HG03039 (cell line): ENCODE measurements at regions not wholly inside any gene's neighbourhood (a gene's known extent, or its start where the extent isn't known, plus 50 kb on each side); places are given as distances from the start of the nearest gene placed in this dataset.
"Not testable (repeated sequence)": the region's sequence is repeated elsewhere in the genome, so short reads cannot be mapped to it uniquely, and the experiment has no call there.

Experiments
- ATAC-seq: cut with Tn5 transposase; IDR thresholded peaks from one replicate; pipeline ENCODE4 v1.9.1; 2021; ENCODE audit warnings: mild to moderate bottlenecking, moderate library complexity; ENCODE audit not compliant: unreplicated experiment

DNA sequence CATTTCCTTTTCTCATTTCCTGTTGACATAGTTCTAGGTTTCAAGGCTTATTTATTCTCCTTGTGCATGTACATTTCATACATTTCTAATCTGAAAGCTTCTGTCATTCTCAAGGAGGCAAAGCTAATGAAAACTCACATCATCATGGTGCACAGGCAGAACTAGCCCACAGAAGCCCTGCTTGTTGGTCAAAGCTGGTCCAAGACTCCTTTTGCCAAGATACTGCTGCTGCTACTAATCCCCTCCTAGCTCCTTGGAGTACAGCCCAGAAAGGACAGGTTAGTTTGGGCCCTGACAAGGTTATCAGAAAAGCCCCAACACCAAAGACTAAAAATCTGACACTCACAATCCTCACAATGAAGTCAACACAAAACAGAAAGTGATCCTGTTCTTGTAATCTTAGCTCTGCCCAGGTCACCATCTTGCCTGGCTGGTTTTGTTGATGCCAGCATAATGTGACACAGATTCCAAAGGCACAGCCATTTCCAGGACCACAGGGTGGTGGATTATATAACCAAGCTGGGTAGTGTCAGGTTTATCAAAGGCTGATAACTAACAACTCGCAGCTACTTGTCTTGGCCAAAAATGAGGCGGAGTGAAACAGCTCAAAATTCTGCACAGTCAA, 417.4 kb downstream of the NDFIP2 start:
- ATAC-seq: no peak

- ATAC-seq: no peak
Observed at GRCh38 chr13:79896851-79897250, 415.9 kb downstream of the NDFIP2 start.

DNA sequence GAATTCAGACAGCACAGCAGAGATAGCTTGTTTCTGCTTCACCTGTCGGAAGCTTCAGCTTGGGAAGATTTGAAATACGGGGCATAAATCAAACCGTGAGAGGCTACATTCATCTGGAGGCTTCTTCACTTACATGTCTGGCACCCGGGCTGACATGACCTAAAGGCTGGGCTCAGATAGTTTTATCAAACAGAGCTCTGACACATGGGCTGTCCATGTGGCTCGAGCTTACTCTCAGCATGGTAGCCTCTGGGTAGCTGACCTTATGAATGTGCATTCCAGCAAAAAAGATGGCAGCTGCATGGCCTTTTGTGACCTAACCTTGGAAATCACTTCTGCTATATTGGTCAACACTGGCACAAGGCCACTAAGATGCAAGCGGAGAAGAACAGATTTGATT, 414.5 kb downstream of the NDFIP2 start:
- ATAC-seq: no peak

DNA sequence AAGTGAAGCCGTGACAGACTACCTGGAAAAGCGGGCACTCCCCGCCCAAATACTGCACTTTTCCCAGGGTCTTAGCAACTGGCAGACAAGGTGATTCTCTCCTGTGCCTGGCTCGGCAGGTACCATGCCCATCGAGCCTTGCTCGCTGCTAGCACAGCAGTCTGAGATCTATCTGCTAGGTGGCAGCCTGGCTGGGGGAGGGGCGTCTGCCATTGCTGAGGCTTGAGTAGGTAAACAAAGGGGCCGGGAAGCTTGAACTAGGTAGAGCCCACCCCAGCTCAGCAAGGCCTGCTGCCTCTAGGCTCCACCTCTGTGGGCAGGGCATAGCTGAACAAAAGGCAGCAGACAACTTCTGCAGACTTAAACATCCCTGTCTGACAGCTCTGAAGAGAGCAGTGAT, 406.3 kb downstream of the NDFIP2 start:
- ATAC-seq: not testable (repeated sequence)

DNA sequence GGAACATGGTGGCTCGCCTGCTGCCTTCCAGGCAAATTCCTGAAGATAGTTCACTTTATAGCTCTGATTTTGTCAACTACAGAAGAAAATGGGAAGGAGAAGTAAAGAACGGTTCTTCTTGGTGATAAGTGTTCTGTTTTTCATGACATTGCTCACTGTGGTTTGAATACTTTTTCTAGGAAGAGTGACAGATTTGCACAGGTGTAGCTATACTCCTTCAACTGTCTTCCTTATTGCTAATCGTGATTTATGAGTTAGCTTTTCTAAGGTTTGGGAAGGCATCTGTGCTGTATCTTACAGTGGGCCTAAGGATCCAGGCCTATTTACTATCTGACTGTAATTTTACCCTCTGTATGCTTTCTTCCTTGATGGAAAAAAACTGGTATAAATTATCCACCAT, 405.6 kb downstream of the NDFIP2 start:
- no peak for ATAC-seq

DNA sequence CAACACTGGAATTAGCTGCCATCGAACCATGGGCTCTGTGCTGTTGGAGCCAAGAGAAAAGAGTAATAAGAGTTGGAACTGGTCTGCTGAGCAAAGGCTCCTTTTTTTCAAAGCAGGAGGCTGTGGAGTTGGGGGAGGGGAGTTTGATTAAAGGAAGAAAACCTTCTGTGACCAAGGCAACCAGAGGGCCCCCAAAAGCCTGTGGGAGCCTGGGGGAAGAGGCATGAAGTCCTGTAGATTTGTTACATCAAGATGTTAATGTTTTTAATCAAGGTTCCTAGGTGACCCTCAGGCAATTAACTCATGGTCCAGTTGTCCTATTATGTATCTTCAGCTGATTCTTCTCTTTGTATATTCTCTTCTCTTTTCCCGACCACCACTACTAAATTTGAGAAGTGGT, 403.9 kb downstream of the NDFIP2 start:
- ATAC-seq: no peak

DNA sequence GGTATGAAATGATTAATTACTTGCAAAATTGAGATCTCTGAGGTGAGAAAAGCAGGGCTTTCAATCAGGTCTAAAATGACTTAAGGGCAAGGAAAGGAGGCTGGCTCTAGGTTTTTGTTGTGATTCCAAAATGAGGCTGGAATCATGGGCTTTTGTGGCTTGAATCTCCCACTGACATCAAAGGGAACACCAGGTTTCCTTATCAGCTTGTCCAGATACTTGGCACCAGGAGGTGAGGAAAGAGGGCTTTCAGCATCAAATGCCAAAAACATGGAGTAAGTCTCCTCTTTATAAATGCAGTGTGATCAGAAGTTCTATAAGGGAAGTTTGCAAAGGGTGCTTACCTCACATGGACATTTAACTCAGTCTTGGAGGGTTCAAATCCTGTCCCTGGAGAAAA, 402.3 kb downstream of the NDFIP2 start:
- no peak for ATAC-seq

DNA sequence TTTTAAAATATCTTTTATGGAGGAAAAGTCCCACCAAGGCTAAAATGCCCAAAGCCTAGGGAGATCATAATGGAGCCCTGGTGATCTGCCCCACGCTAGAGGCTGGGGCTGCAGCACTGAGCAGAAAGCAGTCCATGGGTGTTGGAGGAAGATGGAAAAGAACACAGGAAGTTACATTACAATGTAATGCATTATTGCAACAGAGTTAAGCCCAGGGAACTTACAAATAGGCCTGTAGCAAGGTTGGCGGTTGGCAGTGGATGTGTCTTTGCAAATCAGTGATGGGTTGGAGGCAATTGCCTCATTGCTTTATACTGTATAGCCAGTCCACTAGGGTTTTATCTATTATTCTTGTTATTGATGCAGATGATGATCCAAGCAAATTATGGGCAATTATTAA, 399.9 kb downstream of the NDFIP2 start:
- no peak for ATAC-seq

- no peak for ATAC-seq
Observed at GRCh38 chr13:79874396-79875360, 393.7 kb downstream of the NDFIP2 start.

GRCh38 chr13:79871594-79871993, 390.6 kb downstream of the NDFIP2 start:
- no peak for ATAC-seq

GRCh38 chr13:79870766-79871165, 389.8 kb downstream of the NDFIP2 start:
- no peak for ATAC-seq

- no peak for ATAC-seq
Observed at GRCh38 chr13:79870123-79870522, 389.2 kb downstream of the NDFIP2 start.

- ATAC-seq: no peak
Observed at GRCh38 chr13:79869326-79869725, 388.4 kb downstream of the NDFIP2 start.

- ATAC-seq: no peak
Observed at GRCh38 chr13:79867254-79867653, 386.3 kb downstream of the NDFIP2 start.

DNA sequence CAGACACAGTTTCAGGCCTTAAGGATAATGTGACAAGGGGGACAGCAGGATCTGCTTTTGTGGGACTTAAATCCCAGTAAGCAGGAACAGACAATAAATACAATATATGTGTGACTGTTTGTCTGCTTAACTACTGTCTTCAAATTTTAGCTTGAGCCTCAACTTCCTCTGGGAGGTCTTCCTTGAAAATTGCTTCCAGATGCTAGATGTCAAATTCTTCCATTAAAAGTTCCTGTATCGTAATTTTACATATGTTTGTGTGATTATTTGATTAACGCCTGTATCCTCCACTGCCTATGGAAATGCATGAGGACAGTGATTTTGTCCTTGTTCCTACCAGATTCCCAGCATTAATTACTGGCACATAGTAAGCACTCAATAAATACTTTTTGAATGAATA, 385.5 kb downstream of the NDFIP2 start:
- no peak for ATAC-seq

GRCh38 chr13:79862515-79862914, 381.6 kb downstream of the NDFIP2 start:
- no peak for ATAC-seq

DNA sequence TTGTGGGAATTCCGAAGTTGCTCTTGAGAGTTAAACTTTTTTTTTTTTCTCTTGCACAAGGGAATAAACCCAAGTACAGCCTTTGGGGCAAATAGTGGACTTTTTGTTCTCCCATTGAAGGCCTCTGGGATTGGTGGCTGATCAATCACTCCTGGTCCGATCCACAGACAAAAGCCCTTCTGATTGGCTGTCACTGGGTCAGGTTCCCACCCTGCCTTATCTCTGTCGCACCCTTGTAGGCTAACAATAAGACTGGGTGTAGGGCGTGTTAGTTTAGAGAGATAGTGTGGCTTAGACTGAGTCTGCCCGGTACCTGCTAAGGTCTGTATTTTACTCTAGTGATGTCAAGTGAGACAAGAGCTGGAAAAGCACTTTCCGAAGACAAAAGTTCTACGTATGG, 380.8 kb downstream of the NDFIP2 start:
- no peak for ATAC-seq

- no peak for ATAC-seq
Observed at GRCh38 chr13:79860791-79861190, 379.8 kb downstream of the NDFIP2 start.

- ATAC-seq: no peak
Observed at GRCh38 chr13:79859756-79860155, 378.8 kb downstream of the NDFIP2 start.

DNA sequence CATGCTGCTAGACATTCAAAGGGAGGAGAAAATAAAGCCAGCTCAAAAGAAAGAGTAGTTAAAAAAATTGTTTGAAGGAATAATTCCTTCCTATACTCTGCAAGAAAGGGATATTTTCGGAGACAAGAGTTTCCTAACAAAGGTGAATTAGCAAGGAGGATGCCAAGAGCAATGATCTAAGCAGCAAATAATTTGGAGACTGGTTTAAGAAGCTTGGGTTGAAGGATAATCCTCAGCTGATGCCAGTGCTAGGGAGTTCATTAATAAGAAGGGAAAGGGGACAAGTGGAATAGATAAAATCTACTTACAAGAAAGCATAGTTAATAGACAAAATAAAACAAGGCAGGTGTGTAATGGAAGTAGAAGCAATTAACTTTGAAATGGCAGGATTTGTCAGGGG, 372.3 kb downstream of the NDFIP2 start:
- ATAC-seq: no peak

DNA sequence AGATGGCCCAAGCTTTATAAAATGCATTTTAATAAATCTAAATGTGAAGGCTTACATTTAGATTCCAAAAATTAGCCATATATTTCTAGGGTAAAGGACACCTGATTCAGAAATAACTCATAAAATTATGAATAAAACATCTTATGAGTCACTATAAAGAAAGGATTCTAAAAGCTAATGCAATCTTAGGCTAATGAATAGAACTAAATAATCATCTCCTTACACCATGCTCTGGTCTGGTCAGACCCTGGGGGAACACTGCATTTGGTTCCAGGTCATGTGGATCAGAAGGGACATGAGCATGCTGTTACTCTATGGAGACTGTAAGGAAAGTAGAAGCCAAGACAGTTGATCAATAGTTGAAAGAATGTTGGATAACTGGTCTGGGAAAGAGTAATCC, 370.4 kb downstream of the NDFIP2 start:
- no peak for ATAC-seq

DNA sequence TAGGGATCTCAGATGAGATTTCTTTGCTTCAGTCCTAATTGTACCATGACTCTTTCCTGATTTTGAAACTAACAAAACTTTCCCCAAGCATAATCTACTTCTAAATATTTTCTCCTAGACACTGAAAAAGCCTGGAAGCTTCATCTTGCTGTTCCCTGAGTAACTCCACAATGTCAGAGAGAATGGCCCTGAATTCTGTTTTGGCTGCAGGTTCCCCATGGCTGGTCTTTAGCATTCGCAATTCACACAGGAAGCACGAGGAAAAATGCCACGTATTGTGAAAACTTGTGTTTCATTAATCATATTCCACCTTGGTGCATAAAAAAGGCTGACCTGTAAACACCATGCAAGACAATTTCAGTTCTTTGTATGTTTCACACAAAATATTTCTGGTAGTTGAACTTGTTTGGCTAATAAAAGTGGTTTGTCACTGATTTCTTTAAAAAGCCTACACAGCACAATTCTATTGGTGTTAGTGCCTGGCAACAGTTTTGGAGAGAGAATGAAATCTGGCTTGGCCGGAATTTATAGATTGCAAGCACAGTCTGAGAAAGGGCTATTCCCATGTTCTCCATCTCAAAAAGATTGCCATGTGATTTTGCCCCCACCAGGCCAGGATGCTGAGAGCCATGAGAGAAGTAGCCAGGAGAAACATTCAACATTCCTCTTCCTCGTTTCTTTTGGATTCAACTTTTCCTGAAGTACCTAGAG, 367.1 kb downstream of the NDFIP2 start:
- ATAC-seq: no peak
